T-helper 17 cell (primary cell): ENCODE measurements at regions not wholly inside any gene's neighbourhood (a gene's known extent, or its start where the extent isn't known, plus 50 kb on each side); places are given as distances from the start of the nearest gene placed in this dataset.

Experiments
- ATAC-seq: fragments of 150-1000 bp; cut with Tn5 transposase; 2 replicates; pipeline ENCODE4 v1.10.0; 2021; ENCODE audit warnings: mild to moderate bottlenecking, moderate library complexity
- DNase-seq, 3 donors: peaks; one replicate each; pipeline versions ENCODE4 v3.0.0 to v3.0.0-alpha.2; 2020 to 2021
- H3K9me3 ChIP-seq: one replicate; pipeline ENCODE4 v1.7.0; 2013; ENCODE audit warnings: low read length, mild to moderate bottlenecking; ENCODE audit not compliant: control insufficient read depth, poor library complexity, severe bottlenecking
- H3K27ac Mint-ChIP-seq: one replicate; pipeline ENCODE4 v1.8.0; 2022; ENCODE audit warnings: mild to moderate bottlenecking, moderate library complexity, mixed read lengths
- H3K27me3 Mint-ChIP-seq: one replicate; pipeline ENCODE4 v1.8.0; 2022; ENCODE audit warnings: mixed read lengths
- H3K36me3 Mint-ChIP-seq: one replicate; pipeline ENCODE4 v1.8.0; 2022; ENCODE audit warnings: low read depth, mixed read lengths
- H3K4me1 Mint-ChIP-seq: one replicate; pipeline ENCODE4 v1.8.0; 2022; ENCODE audit warnings: mild to moderate bottlenecking, mixed read lengths
- H3K4me3 Mint-ChIP-seq: one replicate; pipeline ENCODE4 v1.8.0; 2022; ENCODE audit warnings: mild to moderate bottlenecking, moderate library complexity, mixed read lengths

DNA sequence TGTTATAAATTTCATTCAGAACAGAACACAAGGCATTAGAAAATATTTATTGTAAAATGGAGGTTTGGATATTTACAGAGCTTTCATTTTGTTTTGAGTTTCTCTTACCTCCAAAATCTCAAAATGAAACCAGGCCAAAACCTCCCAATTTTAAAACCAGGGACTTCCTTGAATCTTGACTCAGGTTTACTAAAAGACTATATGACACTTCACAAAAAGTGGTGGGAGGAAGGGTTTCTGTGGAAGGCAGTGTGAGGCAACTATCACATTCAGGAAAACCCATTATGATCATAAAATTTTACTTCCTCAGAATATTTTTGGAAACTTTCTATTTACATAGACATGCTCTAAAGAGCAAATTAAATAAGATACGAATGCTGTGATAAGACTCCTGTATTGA lies 205.8 kb upstream of the EOMES start:
- Mint-ChIP-seq H3K4me3 (no peak overlapping the region), H3K27me3 (no peaks in the 10 kb centered on the region), H3K36me3 (no peaks in the 10 kb centered on the region), H3K27ac (no peak overlapping the region), H3K4me1 (no peaks in the 10 kb centered on the region)
- no peaks in the 10 kb centered on the region for H3K9me3 ChIP-seq
- no peak for ATAC-seq
- no peak for DNase-seq

DNA sequence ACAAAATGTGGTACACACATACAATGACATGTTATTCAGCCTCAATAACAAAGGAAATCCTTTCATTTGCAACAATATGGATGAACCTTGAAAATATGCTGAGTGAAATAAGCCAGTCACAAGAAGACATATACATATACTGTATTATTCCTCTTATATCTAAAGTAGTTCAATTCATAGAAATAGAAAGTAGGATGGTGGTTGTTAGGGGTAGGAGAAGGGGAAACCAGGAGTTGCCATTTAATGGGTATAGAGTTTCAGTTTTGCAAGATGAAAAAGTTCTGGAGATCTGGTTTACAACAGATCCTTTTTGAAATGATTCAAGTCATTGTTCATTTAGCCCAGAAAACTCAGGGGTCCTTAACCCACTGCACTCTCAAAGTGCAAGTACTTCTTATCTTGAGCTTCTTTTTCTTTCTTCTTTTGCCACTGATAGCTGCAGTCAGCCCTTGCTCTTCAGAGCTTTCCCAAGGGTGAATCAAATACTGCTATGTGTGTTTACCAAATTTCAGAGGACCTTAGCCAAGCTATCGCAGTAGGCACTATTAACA lies 208.0 kb upstream of the EOMES start:
- H3K4me3 Mint-ChIP-seq, result no peak overlapping the region
- no peaks in the 10 kb centered on the region for H3K9me3 ChIP-seq
- H3K27me3 Mint-ChIP-seq, result no peaks in the 10 kb centered on the region
- H3K4me1 Mint-ChIP-seq, result no peaks in the 10 kb centered on the region
- ATAC-seq (no peak), DNase-seq (no peak)
- no peak overlapping the region for H3K27ac Mint-ChIP-seq
- no peaks in the 10 kb centered on the region for H3K36me3 Mint-ChIP-seq

DNA sequence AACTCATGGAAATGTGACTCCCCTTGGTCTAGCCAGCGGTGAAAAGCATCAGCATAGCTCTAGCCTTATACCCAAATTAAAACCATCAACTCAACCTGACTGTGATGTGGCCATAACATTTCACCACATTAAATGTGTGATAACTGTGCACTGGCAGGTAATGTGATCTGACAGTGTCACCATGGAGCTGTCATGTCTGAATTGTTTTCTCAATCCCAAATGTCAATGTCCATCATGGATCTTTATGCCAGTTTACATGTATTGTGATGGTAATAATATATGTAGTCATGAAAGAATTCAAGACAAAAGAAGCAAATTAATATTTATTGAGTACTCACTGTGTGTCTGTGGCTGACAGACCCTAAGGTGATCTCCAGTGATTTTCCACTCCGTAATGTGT lies 213.4 kb upstream of the EOMES start:
- H3K9me3 ChIP-seq, result no peaks in the 10 kb centered on the region
- Mint-ChIP-seq H3K4me1 (peaks cover 6% of the 10 kb centered on the region), H3K27ac (no peak overlapping the region), H3K4me3 (no peak overlapping the region), H3K27me3 (no peaks in the 10 kb centered on the region), H3K36me3 (no peaks in the 10 kb centered on the region)
- no peak for DNase-seq
- ATAC-seq, result no peak

DNA sequence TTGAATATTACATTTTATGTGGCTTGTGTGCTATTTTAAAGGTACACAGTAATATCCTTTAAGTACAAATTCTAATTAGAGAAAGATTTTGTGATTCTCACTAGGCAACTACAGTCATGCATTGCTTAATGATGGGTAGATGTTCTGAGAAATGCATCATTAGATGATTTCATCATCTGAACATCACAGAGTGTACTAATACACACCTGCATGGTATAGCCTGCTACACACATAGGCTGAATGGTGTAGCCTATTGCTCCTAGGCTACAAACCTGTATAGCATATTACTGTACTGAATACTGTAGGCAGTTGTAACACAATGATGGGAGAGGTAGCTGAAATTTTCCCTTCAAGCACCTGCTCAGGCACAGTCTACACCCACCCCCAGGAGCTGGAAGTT lies 217.4 kb upstream of the EOMES start:
- no peak overlapping the region for H3K4me3 Mint-ChIP-seq
- H3K9me3 ChIP-seq, result no peaks in the 10 kb centered on the region
- H3K27me3 Mint-ChIP-seq, result no peaks in the 10 kb centered on the region
- ATAC-seq, result no peak
- H3K27ac Mint-ChIP-seq, result no peak overlapping the region
- no peaks in the 10 kb centered on the region for H3K36me3 Mint-ChIP-seq
- H3K4me1 Mint-ChIP-seq, result peaks cover 6% of the 10 kb centered on the region
- no peak for DNase-seq

DNA sequence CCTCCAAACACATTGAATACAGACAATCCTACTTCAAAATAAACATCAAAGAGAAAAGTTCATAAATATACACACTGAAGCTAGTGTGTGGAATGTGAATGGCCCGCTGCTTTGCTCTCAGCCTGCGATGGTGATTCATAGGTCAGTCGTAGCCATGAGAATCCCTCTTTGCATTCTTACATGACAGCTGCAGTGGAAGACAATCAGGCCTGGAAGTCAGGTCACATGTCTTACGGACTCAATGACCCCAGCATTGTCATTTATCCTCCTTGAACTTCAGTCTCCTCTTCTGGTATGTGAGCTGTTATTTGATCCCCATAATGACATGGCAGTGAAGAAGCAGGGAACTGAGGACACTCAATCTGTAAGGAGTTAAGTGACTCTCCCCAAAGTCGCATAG lies 217.8 kb upstream of the EOMES start:
- Mint-ChIP-seq H3K36me3 (no peaks in the 10 kb centered on the region), H3K27me3 (no peaks in the 10 kb centered on the region), H3K4me3 (no peak overlapping the region), H3K4me1 (peaks cover 6% of the 10 kb centered on the region), H3K27ac (no peak overlapping the region)
- DNase-seq, result no peak
- H3K9me3 ChIP-seq, result no peaks in the 10 kb centered on the region
- no peak for ATAC-seq

DNA sequence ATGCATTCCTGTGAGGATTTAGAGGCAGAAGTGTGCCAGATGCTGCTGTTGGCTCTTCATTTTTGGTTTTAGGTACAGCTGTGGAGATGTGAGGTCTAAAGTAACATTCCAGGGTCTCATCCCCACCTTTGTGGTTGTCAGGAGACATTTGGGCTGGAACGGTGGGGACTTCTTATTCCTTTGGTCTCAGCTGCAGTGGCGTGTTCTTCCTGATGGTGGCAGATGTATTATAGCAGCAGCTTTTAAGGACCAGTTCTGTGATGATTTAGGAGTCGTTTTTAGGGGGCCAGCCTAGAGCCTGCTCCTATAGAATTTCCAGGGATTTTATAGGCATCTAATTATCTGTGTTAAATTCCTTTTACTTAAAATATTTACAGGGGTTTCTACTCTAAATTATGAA lies 221.0 kb upstream of the EOMES start:
- H3K27me3 Mint-ChIP-seq, result no peaks in the 10 kb centered on the region
- ATAC-seq, result no peak

DNA sequence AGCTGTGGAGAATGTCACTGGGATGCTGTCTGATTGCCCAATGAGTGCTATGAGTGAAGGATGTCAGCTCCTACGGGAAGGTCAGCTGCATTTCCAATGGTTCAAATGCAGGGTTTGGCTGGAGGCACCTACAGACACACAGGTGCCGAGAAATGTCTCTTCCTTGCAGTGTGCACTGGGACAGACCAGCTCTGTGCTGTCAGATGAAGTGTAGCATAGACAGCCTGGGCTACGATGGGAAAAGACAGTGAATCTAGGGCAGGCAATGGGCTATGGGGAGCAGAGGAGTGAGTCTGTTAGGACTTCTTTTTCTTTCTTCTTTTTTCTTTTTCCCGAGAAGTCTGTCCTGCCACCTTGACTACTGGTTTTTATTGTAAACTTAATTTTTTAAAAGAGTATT lies 223.1 kb upstream of the EOMES start:
- DNase-seq (no peak), ATAC-seq (no peak)
- no peaks in the 10 kb centered on the region for H3K27me3 Mint-ChIP-seq
- H3K36me3 Mint-ChIP-seq, result no peaks in the 10 kb centered on the region
- no peaks in the 10 kb centered on the region for H3K9me3 ChIP-seq
- no peak overlapping the region for H3K4me3 Mint-ChIP-seq
- no peaks in the 10 kb centered on the region for H3K4me1 Mint-ChIP-seq
- no peak overlapping the region for H3K27ac Mint-ChIP-seq

More for the DNA sequence above, 221.0 kb upstream of the EOMES start:
- H3K4me1 Mint-ChIP-seq, result no peaks in the 10 kb centered on the region
- DNase-seq, result no peak
- no peaks in the 10 kb centered on the region for H3K9me3 ChIP-seq
- no peak overlapping the region for H3K4me3 Mint-ChIP-seq
- no peak overlapping the region for H3K27ac Mint-ChIP-seq
- H3K36me3 Mint-ChIP-seq, result no peaks in the 10 kb centered on the region

DNA sequence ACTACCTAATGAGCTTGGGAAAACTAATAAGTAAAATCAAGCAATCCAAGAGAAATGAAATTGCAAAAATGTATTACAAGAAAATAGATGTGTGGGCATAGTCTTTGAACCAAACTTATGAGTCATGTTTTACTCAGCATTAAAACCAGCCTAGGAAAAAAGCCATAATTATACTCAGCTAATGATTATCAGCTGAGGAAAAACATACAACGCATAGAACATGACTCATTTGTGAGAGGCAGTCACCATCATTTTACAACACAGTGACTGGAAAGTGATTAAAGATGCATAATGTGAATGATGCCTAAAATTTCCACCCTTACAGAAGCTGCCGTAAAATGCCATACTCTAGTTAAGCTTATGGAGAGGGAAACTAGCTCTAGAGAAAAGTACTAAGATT lies 238.0 kb upstream of the EOMES start:
- Mint-ChIP-seq H3K4me1 (no peaks in the 10 kb centered on the region), H3K4me3 (no peak overlapping the region), H3K27me3 (peaks cover 14% of the 10 kb centered on the region), H3K27ac (no peak overlapping the region), H3K36me3 (peaks cover 4% of the 10 kb centered on the region)
- DNase-seq, result no peak
- ATAC-seq, result no peak
- H3K9me3 ChIP-seq, result no peaks in the 10 kb centered on the region

DNA sequence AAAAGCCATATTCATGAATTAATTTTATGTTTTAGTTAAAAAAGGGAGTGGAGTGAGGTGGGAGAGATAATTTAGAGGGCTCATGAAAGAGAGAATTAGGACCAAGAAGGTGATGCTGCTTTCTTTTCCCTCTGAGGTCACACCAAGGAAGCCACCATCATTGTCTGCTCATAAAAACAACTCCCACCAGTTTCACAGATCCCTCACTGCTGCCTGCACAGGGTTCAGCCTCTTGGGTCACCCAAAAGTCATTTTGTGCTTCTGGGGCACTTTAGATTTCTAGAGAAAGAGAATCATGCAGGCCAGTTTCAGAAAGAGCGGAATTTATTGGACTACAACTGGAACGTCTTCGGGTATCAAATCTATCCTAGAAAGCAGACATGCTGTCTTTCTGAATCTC lies 241.4 kb upstream of the EOMES start:
- no peaks in the 10 kb centered on the region for H3K9me3 ChIP-seq
- Mint-ChIP-seq H3K4me1 (no peaks in the 10 kb centered on the region), H3K4me3 (no peak overlapping the region), H3K27me3 (peaks cover 14% of the 10 kb centered on the region), H3K27ac (no peak overlapping the region), H3K36me3 (peaks cover 4% of the 10 kb centered on the region)
- no peak for DNase-seq
- ATAC-seq, result no peak

DNA sequence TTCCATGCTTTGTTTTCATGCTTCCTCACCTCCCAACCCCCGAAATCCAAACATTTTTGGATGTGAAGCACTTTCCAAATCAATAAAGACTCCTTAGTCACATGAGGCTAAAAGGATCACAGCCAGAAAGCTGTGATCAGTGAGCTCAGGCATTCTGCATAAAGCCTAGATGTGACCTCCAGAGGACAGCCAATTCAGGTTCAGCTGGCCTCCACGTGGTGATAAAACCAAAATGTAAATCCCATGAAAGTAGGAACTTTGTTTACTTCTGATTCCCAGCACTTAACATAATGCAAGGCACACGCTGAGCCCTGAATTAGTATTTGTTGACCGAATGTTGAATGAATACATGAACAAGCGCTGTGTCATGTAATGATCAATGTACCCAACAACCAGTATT lies 249.5 kb upstream of the EOMES start:
- DNase-seq (no peak), ATAC-seq (no peak)
- no peak overlapping the region for H3K27ac Mint-ChIP-seq
- no peak overlapping the region for H3K4me3 Mint-ChIP-seq
- H3K27me3 Mint-ChIP-seq, result peaks cover 4% of the 10 kb centered on the region
- no peaks in the 10 kb centered on the region for H3K36me3 Mint-ChIP-seq
- no peaks in the 10 kb centered on the region for H3K4me1 Mint-ChIP-seq
- no peaks in the 10 kb centered on the region for H3K9me3 ChIP-seq

DNA sequence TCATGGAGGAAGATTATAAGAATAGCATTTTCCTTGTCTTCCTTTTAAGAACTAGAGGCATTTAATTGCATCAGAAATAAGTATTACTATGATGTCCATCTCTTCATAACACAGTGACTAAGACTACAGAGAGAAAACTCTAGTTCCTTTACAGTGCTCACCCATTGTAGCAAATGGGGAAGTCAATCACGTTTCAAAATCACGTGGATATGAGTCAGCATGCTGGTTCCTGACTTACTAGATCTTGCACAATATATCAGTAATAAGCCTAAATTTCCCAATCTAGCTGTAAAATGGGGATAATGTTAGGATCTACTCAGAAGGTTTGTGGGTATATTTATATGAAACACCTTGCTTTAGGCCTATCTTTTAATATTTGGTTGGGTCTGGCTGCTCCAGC lies 254.8 kb upstream of the EOMES start:
- Mint-ChIP-seq H3K36me3 (no peaks in the 10 kb centered on the region), H3K4me1 (no peaks in the 10 kb centered on the region), H3K27ac (no peak overlapping the region), H3K4me3 (no peak overlapping the region), H3K27me3 (no peaks in the 10 kb centered on the region)
- DNase-seq (no peak), ATAC-seq (no peak)
- H3K9me3 ChIP-seq, result no peaks in the 10 kb centered on the region

DNA sequence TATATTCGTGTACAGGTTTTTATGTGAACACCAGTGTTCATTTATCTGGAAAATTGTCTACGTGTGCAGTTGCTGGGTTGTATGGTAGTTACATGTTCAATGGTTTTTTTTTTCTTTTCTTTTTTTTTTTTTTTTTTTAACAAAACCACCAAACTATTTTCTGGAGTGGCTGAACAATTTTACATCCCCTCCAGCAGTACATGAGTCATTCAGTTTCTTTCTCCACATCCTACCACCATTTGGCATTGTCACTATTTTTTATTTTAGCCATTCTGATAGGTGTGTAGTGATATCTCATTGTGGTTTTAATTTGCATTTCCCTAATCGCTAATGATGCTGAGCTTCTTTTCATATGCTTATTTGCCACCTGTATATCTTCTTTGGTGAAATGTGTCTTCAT lies 256.3 kb upstream of the EOMES start:
- no peaks in the 10 kb centered on the region for H3K4me1 Mint-ChIP-seq
- DNase-seq (no peak), ATAC-seq (no peak)
- no peaks in the 10 kb centered on the region for H3K27me3 Mint-ChIP-seq
- H3K4me3 Mint-ChIP-seq, result no peak overlapping the region
- no peaks in the 10 kb centered on the region for H3K36me3 Mint-ChIP-seq
- no peak overlapping the region for H3K27ac Mint-ChIP-seq
- H3K9me3 ChIP-seq, result no peaks in the 10 kb centered on the region

DNA sequence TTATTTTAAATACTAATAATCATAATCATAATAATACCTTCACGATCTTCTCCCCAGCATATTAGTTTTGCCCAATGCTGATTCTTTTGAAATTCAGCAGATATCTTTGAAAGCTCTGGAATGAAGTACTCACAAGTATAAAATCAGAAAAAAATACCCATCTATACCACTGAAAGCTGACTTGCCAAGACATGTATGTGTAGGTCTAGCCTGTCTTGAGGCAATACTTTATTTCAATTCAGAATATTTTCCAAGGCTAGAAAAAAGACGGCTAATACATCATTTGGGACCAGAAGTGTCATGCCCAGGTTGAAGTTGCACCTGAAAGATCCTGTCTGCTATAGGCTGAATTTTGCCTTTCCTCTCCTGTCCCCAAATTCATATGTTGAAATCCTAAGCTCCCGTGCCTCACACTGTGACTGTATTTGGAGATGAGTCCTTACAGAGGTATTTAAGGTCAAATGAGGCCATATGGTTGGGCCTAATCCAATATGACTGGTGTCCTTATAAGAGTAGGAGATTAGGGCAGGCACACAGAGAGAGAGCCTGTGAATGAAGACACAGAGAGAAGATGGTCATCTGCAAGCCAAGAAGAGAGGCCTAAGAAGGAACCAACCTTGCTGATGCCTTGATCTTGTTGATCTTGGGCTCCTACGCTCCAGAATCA lies 255.9 kb upstream of the CMC1 start:
- no peak overlapping the region for H3K27ac Mint-ChIP-seq
- H3K9me3 ChIP-seq, result no peaks in the 10 kb centered on the region
- DNase-seq (no peak), ATAC-seq (no peak)
- H3K27me3 Mint-ChIP-seq, result no peaks in the 10 kb centered on the region
- no peaks in the 10 kb centered on the region for H3K4me1 Mint-ChIP-seq
- no peak overlapping the region for H3K4me3 Mint-ChIP-seq
- no peaks in the 10 kb centered on the region for H3K36me3 Mint-ChIP-seq

DNA sequence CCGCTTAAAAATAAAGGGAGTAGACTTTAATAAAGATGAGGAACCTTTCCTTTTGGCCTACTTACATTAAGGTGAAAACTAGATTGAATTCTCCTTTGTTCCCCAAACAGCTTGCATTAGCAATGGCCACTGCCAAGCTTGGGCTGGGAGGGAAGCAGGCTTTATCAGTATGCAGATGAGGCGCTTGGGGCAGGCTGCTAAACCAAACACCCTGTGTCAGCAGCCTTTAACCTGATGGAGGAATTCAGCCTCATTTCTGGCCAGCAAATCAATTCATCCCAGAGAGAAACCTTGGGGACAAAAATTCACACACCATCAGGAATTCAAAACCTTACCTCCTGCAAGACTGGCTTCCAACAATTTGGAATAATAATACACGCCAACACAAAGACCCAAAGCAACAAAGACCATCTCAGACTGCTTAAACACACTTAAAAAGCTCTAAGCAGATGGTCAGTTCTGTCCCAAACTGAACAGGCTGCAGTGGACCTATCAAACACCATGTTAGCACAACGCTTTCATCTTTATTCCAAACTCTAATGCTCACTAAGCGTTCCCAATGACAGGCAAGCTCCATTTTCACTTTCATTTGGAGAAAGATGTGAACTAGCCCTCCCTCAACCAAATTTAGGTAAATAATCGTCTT lies 255.1 kb upstream of the CMC1 start:
- Mint-ChIP-seq H3K27ac (no peak overlapping the region), H3K4me1 (no peaks in the 10 kb centered on the region)

More for the DNA sequence above, 255.1 kb upstream of the CMC1 start:
- Mint-ChIP-seq H3K27me3 (no peaks in the 10 kb centered on the region), H3K36me3 (no peaks in the 10 kb centered on the region), H3K4me3 (no peak overlapping the region)
- DNase-seq (no peak), ATAC-seq (no peak)
- H3K9me3 ChIP-seq, result no peaks in the 10 kb centered on the region
